Choroid plexus epithelial cell (primary cell): ENCODE measurements at regions not wholly inside any gene's neighbourhood (a gene's known extent, or its start where the extent isn't known, plus 50 kb on each side); places are given as distances from the start of the nearest gene placed in this dataset.

ENCODE experiments used
- DNase-seq: peaks from one replicate; pipeline ENCODE4 v3.0.0-alpha.2; 2010; ENCODE audit warnings: low read depth
- H3K4me3 ChIP-seq: 2 replicates; pipeline ENCODE4 v1.5.1; 2011; ENCODE audit warnings: low read depth, mild to moderate bottlenecking, control low read depth, low read length, moderate library complexity
- TF ChIP-seq, protein P1 (sequence below): conservative IDR thresholded peaks from 2 replicates; pipeline ENCODE4 v1.5.1; 2011; ENCODE audit warnings: low read depth, mild to moderate bottlenecking, control low read depth, inconsistent platforms, low read length, moderate library complexity

DNA sequence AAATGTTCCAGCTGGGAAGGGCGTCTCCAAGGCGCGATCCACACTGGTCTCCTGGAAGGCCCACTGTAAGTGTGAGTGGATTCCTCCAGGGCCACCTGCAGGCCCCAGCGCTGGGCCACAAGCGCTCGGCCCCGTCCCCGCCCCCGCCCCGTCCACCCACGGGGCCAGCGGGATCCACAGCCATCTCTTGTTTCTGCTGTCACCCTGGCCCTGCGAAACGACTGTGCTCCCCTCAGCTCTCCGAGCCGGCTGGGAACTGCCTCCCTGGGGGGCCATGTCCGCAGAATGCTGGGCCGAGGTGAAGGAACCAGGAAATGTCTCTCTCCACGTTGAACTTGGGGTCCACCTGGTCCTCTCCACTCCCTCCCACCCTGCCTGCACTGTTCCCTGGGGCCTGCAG, 1955.2 kb downstream of the TP53TG3F start:
- no peak for DNase-seq
- no peak overlapping the region for H3K4me3 ChIP-seq
- TF ChIP-seq, protein P1, sequence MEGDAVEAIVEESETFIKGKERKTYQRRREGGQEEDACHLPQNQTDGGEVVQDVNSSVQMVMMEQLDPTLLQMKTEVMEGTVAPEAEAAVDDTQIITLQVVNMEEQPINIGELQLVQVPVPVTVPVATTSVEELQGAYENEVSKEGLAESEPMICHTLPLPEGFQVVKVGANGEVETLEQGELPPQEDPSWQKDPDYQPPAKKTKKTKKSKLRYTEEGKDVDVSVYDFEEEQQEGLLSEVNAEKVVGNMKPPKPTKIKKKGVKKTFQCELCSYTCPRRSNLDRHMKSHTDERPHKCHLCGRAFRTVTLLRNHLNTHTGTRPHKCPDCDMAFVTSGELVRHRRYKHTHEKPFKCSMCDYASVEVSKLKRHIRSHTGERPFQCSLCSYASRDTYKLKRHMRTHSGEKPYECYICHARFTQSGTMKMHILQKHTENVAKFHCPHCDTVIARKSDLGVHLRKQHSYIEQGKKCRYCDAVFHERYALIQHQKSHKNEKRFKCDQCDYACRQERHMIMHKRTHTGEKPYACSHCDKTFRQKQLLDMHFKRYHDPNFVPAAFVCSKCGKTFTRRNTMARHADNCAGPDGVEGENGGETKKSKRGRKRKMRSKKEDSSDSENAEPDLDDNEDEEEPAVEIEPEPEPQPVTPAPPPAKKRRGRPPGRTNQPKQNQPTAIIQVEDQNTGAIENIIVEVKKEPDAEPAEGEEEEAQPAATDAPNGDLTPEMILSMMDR = no peak

DNA sequence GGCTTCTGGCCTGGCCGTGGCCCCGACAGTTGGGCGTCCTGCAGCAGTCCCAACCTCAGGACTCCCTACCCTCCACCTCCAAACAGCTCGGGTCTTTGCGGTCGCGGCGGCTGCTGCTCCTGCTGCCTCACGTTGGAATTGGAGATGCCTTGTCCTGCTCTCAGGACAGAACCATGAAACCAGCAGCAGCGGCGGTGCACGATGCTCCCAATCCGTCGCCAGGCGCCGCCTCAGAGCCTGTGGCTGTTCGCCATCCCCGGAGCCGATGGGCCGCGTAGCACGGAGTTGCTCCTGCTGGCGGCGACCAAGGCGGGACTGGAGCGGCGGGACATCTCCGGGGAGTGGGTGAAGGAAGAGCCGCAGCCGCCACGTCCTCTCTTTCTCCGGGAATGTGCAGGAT, 1965.9 kb downstream of the TP53TG3F start:
- TF ChIP-seq, protein P1 = no peak
- no peak for DNase-seq
- H3K4me3 ChIP-seq = no peak overlapping the region

DNA sequence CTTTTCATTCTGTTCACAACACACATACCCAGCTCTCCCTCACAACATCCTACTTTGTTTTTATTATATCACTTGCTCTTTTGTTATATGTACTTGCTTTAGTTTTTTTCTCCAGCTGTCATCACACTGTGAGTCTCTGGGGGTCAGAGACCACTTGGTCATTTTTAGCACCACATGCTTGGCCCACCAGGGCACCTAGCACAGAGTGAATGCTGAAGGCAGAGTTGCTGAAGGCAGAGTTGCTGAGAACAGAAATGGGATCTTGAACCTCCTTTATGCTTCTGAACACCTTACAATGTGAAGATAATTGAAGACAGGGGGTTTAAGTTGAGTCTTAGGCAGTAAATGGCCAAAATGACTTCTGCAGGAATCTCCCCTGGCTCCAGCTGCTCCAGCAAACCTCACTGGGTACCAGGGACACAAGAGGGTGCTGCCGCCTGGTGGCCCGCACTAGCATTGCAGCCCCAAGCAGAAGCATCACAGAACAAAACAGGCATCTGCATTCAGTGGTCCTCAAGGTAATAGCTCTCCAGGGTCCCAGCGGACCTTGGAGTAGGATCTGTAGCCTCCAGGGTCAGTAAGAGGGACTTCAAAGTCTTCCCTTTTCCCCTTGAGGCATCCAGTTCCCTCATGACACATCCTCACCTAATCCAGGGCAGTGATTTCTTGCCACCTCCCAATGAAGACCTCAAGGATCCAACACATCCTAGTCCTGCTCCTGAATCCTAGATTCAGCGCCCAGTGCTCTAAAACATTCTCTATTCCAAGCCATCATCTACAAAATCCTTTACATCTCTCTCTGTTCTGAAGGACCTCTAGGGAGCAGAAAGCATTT, 1972.6 kb downstream of the TP53TG3F start:
- H3K4me3 ChIP-seq = no peak overlapping the region
- TF ChIP-seq, protein P1 = peak; percentile 26
- no peak for DNase-seq

DNA sequence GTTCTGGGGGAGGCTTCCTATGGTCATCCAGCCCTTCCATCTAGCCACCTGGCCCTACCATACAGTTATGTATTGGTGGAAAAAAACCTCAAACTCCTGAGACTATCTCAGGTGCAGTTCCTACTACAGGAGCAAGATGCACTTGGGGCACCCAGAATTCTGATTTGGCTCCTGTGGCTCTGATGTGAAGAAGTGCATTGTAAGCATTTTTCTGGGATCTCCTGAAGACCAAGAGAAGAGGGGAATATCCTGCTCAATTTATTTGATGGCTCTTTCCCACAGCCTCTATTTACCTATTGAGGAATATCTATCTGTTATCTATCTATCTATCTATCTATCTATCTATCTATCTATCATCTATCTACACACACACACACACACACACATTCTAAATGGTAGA, 1981.5 kb downstream of the TP53TG3F start:
- no peak overlapping the region for H3K4me3 ChIP-seq
- DNase-seq = no peak
- TF ChIP-seq, protein P1 = no peak

DNA sequence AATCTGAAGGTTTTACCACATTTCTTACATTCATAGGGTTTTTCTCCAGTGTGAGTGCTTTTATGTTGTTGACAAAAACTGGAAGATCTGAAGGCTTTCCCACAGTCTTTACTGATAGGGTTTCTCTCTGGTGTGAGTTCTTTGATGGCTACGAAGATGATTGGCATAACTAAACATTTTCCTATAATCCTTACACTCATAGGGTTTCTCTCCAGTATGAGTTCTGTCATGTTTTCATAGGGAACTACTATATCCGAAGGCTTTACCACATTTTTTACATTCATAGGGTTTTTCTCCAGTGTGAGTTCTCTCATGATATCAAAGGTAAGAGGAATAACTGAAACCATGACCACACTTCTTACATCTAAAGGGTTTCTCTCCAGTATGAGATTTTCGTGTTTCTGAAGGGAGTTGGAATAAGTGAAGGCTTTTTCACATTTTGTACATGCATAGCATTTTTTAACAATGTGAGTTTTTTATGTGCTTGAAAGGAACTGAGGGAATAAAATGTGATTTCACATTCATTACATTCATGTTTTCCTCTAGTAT, 1987.7 kb downstream of the TP53TG3F start:
- TF ChIP-seq, protein P1 = no peak
- H3K4me3 ChIP-seq = no peak overlapping the region
- no peak for DNase-seq

DNA sequence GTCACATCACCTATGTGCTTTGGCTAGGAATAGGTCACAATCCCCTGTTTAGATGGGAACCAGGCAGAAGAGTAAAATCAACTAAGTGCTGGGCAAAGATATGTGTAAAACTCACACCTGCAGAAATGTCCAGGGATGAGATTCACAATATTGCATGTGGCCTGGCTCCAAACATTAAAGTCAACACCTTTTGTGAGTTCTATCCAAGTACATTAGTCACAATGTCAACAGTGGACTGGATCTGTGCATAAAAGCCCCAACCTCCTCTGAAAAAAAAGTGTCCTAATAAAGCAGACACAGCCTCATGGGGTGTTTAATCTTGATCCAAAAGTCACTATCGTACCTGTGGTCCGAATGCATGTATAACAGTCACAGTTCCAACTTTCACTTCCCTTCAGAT, 1990.3 kb downstream of the TP53TG3F start:
- DNase-seq = no peak
- no peak overlapping the region for H3K4me3 ChIP-seq
- TF ChIP-seq, protein P1 = no peak

DNA sequence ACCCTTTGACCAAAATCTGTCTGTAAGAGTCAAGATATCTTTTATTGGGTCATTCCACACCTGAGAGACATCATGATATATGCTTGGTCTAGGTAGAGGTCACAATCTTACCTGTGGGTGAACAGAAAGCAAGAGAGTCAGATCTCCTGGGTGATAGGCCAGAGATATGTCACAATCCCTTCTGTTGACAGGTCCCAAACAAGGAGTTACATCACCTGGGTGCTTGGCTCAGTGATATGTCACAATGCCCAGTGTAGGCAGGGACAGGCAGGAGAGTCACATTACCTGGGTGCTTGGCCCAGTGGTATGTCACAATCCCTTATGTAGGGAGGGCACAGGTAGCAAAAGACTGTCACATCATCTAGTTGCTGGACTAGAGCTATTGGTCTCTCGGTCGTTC, 1991.2 kb downstream of the TP53TG3F start:
- no peak overlapping the region for H3K4me3 ChIP-seq
- no peak for DNase-seq
- TF ChIP-seq, protein P1 = no peak
